ENCODE measurements at regions not wholly inside any gene's neighbourhood (a gene's known extent, or its start where the extent isn't known, plus 50 kb on each side); places are given as distances from the start of the nearest gene placed in this dataset.

DNA sequence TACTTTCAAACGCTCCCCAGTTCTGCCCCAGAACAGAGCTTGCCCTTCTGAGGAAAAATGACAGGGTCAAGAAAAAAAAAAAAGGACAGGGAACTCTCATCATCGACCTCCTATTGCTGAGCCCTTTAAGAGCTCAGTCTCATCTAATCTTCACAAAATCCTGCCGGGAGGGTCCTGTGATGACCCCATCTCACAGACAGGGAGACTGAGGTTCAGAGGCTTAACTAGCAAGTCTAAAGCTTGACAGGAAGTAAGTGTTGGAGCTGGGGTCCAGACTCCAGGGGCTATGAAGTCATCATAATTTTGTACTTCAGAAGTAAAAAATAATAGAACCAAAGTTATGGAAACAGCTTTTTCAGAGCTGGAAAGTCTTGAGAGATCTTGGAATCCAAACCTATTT lies 171.1 kb upstream of the MYCN start:
- no peak for TF ChIP-seq EZH2 (IDR thresholded peaks at IDR 0.05; ENCODE audit: borderline replicate concordance, insufficient read depth, low read length, poor library complexity, severe bottlenecking)
- TF ChIP-seq, protein P1, sequence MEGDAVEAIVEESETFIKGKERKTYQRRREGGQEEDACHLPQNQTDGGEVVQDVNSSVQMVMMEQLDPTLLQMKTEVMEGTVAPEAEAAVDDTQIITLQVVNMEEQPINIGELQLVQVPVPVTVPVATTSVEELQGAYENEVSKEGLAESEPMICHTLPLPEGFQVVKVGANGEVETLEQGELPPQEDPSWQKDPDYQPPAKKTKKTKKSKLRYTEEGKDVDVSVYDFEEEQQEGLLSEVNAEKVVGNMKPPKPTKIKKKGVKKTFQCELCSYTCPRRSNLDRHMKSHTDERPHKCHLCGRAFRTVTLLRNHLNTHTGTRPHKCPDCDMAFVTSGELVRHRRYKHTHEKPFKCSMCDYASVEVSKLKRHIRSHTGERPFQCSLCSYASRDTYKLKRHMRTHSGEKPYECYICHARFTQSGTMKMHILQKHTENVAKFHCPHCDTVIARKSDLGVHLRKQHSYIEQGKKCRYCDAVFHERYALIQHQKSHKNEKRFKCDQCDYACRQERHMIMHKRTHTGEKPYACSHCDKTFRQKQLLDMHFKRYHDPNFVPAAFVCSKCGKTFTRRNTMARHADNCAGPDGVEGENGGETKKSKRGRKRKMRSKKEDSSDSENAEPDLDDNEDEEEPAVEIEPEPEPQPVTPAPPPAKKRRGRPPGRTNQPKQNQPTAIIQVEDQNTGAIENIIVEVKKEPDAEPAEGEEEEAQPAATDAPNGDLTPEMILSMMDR (IDR thresholded peaks at IDR 0.05; ENCODE audit: poor library complexity, severe bottlenecking) = no peak
- no peak for TF ChIP-seq TAF1 (IDR thresholded peaks at IDR 0.05; ENCODE audit: low read depth)
- TF ChIP-seq REST (IDR thresholded peaks at IDR 0.05; ENCODE audit: borderline replicate concordance) = no peak
- TF ChIP-seq RAD21 (conservative IDR thresholded peaks at IDR 0.05) = no peak
- TF ChIP-seq MXI1 (conservative IDR thresholded peaks at IDR 0.05; ENCODE audit: poor library complexity, severe bottlenecking) = no peak
- TF ChIP-seq SMC3 (conservative IDR thresholded peaks at IDR 0.05; ENCODE audit: poor library complexity) = no peak
- TF ChIP-seq EP300 (conservative IDR thresholded peaks at IDR 0.05; ENCODE audit: poor library complexity, severe bottlenecking) = no peak
- TF ChIP-seq POLR2AphosphoS5 (IDR thresholded peaks at IDR 0.05) = no peak
- Histone ChIP-seq H3K9me2 (ENCODE audit: insufficient read depth, low read length) (no peaks in the 10 kb centered on the region), H3K9ac (ENCODE audit: low read length) (no peak overlapping the region), H3K9me3 (ENCODE audit: low read length) (no peaks in the 10 kb centered on the region), H3K27ac (ENCODE audit: low read length) (no peak overlapping the region), H3K79me2 (replicated peaks; ENCODE audit: insufficient read depth, low read length) (no peaks in the 10 kb centered on the region), H3K4me3 (ENCODE audit: low read length) (no peak overlapping the region), H3K36me3 (ENCODE audit: insufficient read depth, low read length) (no peaks in the 10 kb centered on the region), H3K27me3 (ENCODE audit: insufficient read depth, low read depth, low read length) (no peaks in the 10 kb centered on the region), H3K4me2 (ENCODE audit: low read length) (no peak overlapping the region), H2AFZ (ENCODE audit: low read depth, low read length) (no peak overlapping the region), H4K20me1 (ENCODE audit: insufficient read depth) (no peaks in the 10 kb centered on the region), H3F3A (ENCODE audit: insufficient read depth, low read length, poor library complexity, severe bottlenecking) (no peaks in the 10 kb centered on the region)

DNA sequence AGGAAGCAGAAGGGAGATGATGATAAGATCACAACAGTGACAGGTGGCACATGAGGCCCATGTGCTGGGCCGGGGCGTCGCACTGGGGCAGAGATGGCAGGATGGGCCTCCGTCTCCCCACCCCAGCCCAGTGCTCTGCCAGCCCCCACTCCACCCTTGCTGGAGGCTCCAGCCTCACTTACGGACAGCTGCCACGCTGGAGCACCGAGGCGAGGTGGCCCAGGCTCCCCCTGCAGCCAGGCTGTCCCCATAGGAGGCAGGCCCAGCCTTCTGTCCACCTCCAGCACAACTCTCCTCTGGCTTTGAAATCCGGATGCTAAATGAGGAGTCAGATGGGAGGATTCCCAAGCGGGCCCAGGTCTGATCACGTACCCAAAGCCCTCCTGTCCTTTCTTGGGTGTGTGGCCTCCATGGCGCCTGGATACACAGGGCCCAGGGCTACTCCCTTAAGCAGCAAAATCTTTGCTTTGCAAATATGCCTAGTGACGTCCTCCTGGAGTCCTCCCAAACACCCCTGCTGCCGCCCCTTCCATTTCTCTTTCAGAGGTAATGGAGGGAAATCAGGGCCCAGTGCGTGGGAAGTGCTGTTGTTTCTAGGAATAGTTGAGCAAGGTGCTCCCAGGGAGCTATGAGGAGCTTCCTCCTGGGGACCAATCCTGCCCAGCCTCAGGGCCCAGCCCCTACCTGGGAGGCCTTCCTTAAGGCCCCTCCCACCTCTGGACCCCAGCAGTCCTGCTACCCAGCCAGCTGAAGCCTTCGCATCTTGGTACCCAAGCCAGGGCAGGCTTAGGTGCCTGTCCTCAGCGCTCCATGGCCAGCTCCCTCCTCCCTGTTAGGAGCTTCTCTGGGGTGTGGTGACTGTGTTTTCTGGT lies 170.4 kb upstream of the MYCN start:
- Histone ChIP-seq H3K4me3 (ENCODE audit: low read length) (no peak overlapping the region), H3K9me2 (ENCODE audit: insufficient read depth, low read length) (no peaks in the 10 kb centered on the region), H3F3A (ENCODE audit: insufficient read depth, low read length, poor library complexity, severe bottlenecking) (no peaks in the 10 kb centered on the region), H3K4me2 (ENCODE audit: low read length) (no peak overlapping the region), H2AFZ (ENCODE audit: low read depth, low read length) (no peak overlapping the region), H3K79me2 (replicated peaks; ENCODE audit: insufficient read depth, low read length) (no peaks in the 10 kb centered on the region), H3K36me3 (ENCODE audit: insufficient read depth, low read length) (no peaks in the 10 kb centered on the region), H3K27ac (ENCODE audit: low read length) (no peak overlapping the region), H4K20me1 (ENCODE audit: insufficient read depth) (no peaks in the 10 kb centered on the region), H3K27me3 (ENCODE audit: insufficient read depth, low read depth, low read length) (no peaks in the 10 kb centered on the region), H3K9ac (ENCODE audit: low read length) (no peak overlapping the region), H3K9me3 (ENCODE audit: low read length) (no peaks in the 10 kb centered on the region)
- TF ChIP-seq TAF1 (IDR thresholded peaks at IDR 0.05; ENCODE audit: low read depth) (no peak), SMC3 (conservative IDR thresholded peaks at IDR 0.05; ENCODE audit: poor library complexity) (no peak), EP300 (conservative IDR thresholded peaks at IDR 0.05; ENCODE audit: poor library complexity, severe bottlenecking) (no peak), EZH2 (IDR thresholded peaks at IDR 0.05; ENCODE audit: borderline replicate concordance, insufficient read depth, low read length, poor library complexity, severe bottlenecking) (no peak), POLR2AphosphoS5 (IDR thresholded peaks at IDR 0.05) (no peak), RAD21 (conservative IDR thresholded peaks at IDR 0.05) (no peak), MXI1 (conservative IDR thresholded peaks at IDR 0.05; ENCODE audit: poor library complexity, severe bottlenecking) (no peak), REST (IDR thresholded peaks at IDR 0.05; ENCODE audit: borderline replicate concordance) (no peak)
- TF ChIP-seq, protein P1 (IDR thresholded peaks at IDR 0.05; ENCODE audit: poor library complexity, severe bottlenecking) = no peak
